ENCODE measurements at regions not wholly inside any gene's neighbourhood (a gene's known extent, or its start where the extent isn't known, plus 50 kb on each side); places are given as distances from the start of the nearest gene placed in this dataset.

GRCh38 chr20:11217326-11218172 lies 543.8 kb upstream of the JAG1 start:
- TF ChIP-seq POLR2A (IDR thresholded peaks at IDR 0.05; ENCODE audit: control extremely low read depth in 1 of 2, low read depth in 2 of 2, low read length in 2 of 2), result no peak
- no peak for TF ChIP-seq EP300 (IDR thresholded peaks at IDR 0.05; ENCODE audit: borderline replicate concordance in 1 of 2, low read depth in 2 of 2, low read length in 2 of 2)
- TF ChIP-seq USF2 (IDR thresholded peaks at IDR 0.05; ENCODE audit: low read length), result no peak

Data from H1 (cell line).